Right lobe of liver (tissue), 4 donors: ENCODE measurements at regions not wholly inside any gene's neighbourhood (a gene's known extent, or its start where the extent isn't known, plus 50 kb on each side); places are given as distances from the start of the nearest gene placed in this dataset.
"Not testable (repeated sequence)": the region's sequence is repeated elsewhere in the genome, so short reads cannot be mapped to it uniquely, and the experiment has no call there.

Experiments used
- POLR2A ChIP-seq: fragments of 450-650 bp; IDR thresholded peaks from one replicate; pipeline ENCODE4 v1.6.1; 2017; ENCODE audit warnings: antibody characterized with exemption, mild to moderate bottlenecking
- TF ChIP-seq, protein P1 (sequence below), 4 donors: fragments of 200-600 bp in 3 of 4; fragments of 450-650 bp in 1 of 4; IDR thresholded peaks; one replicate each; pipeline versions ENCODE4 v1.5.1 to v1.8.0; 2016 to 2022; ENCODE audit warnings: antibody characterized with exemption in 4 of 4, mild to moderate bottlenecking in 2 of 4
- donor health status: DM: no; HTN: no; CAD: no.
- donor health status: DM: no; HTN: no; CAD: no.
- donor health status: DM: no; HTN: yes; CAD: no.

DNA sequence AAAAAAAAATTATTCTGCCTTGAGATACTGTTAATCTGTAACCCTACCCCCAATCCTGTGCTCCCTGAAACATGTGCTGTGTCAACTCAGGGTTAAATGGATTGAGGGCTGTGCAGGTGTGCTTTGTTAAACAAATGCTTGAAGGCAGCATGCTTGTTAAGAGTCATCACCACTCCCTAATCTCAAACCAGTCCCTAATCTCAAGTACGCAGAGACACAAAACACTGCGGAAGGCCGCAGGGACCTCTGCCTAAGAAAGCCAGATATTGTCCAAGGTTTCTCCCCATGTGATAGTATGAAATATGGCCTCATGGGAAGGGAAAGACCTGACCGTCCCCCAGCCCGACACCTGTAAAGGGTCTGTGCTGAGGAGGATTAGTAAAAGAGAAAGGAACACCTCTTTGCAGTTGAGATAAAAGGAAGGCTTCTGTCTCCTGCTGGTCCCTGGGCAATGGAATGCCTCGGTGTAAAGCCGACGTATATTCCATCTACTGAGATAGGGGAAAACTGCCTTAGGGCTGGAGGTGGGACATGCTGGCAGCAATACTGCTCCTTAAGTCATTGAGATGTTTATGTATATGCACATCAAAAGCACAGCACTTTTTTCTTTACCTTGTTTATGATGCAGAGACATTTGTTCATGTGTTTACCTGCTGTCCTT is 402.6 kb downstream of the TBC1D32 start:
- TF ChIP-seq, protein P1, sequence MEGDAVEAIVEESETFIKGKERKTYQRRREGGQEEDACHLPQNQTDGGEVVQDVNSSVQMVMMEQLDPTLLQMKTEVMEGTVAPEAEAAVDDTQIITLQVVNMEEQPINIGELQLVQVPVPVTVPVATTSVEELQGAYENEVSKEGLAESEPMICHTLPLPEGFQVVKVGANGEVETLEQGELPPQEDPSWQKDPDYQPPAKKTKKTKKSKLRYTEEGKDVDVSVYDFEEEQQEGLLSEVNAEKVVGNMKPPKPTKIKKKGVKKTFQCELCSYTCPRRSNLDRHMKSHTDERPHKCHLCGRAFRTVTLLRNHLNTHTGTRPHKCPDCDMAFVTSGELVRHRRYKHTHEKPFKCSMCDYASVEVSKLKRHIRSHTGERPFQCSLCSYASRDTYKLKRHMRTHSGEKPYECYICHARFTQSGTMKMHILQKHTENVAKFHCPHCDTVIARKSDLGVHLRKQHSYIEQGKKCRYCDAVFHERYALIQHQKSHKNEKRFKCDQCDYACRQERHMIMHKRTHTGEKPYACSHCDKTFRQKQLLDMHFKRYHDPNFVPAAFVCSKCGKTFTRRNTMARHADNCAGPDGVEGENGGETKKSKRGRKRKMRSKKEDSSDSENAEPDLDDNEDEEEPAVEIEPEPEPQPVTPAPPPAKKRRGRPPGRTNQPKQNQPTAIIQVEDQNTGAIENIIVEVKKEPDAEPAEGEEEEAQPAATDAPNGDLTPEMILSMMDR (IDR thresholded peaks at IDR 0.05), result not testable (repeated sequence)
- not testable (repeated sequence) for TF ChIP-seq POLR2A
